ENCODE measurements at regions not wholly inside any gene's neighbourhood (a gene's known extent, or its start where the extent isn't known, plus 50 kb on each side); places are given as distances from the start of the nearest gene placed in this dataset.

GRCh38 chr13:91181892-91182291, 165.6 kb upstream of the MIR17HG start:
- no peak for TF ChIP-seq CTCF (IDR thresholded peaks at IDR 0.05)
- TF ChIP-seq POLR2A (IDR thresholded peaks at IDR 0.05), result no peak
- no peak for TF ChIP-seq POLR2AphosphoS5 (IDR thresholded peaks at IDR 0.05)

Data from prostate gland (tissue), 2 donors.